ENCODE measurements at regions not wholly inside any gene's neighbourhood (a gene's known extent, or its start where the extent isn't known, plus 50 kb on each side); places are given as distances from the start of the nearest gene placed in this dataset.

- TF ChIP-seq, protein P1, sequence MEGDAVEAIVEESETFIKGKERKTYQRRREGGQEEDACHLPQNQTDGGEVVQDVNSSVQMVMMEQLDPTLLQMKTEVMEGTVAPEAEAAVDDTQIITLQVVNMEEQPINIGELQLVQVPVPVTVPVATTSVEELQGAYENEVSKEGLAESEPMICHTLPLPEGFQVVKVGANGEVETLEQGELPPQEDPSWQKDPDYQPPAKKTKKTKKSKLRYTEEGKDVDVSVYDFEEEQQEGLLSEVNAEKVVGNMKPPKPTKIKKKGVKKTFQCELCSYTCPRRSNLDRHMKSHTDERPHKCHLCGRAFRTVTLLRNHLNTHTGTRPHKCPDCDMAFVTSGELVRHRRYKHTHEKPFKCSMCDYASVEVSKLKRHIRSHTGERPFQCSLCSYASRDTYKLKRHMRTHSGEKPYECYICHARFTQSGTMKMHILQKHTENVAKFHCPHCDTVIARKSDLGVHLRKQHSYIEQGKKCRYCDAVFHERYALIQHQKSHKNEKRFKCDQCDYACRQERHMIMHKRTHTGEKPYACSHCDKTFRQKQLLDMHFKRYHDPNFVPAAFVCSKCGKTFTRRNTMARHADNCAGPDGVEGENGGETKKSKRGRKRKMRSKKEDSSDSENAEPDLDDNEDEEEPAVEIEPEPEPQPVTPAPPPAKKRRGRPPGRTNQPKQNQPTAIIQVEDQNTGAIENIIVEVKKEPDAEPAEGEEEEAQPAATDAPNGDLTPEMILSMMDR (IDR thresholded peaks at IDR 0.05; ENCODE audit: low read length): no peak
- no peak for TF ChIP-seq EZH2 (IDR thresholded peaks at IDR 0.05; ENCODE audit: borderline replicate concordance, low read length)
Measured at GRCh38 chr21:40972151-40972550, 125.2 kb upstream of the DSCAM start.
